GM23338 (cell line): ENCODE measurements at regions not wholly inside any gene's neighbourhood (a gene's known extent, or its start where the extent isn't known, plus 50 kb on each side); places are given as distances from the start of the nearest gene placed in this dataset.

Experiments
- ATAC-seq: fragments of 200-7000 bp; cut with Tn5 transposase; 3 replicates; pipeline ENCODE4 v1.9.1; 2020
- DNase-seq: peaks from one replicate; pipeline ENCODE4 v3.0.0-alpha.2; 2015; ENCODE audit warnings: low spot score
- H2AFZ ChIP-seq: fragments of 200-600 bp; sonication (generic); 2 replicates; pipeline ENCODE4 v1.8.0; 2016; ENCODE audit warnings: antibody characterized with exemption, mild to moderate bottlenecking, moderate library complexity
- H3F3A ChIP-seq: fragments of 200-600 bp; sonication (generic); replicated peaks from 2 replicates; pipeline ENCODE4 v1.8.0; 2017; ENCODE audit warnings: antibody characterized with exemption, mixed run types, low read depth
- H3K27ac ChIP-seq: fragments of 200-600 bp; sonication (generic); 2 replicates; pipeline ENCODE4 v1.6.1; 2016; ENCODE audit warnings: low read depth
- H3K27me3 ChIP-seq: fragments of 200-600 bp; sonication (generic); 2 replicates; pipeline ENCODE4 v1.8.0; 2016; ENCODE audit warnings: mild to moderate bottlenecking, mixed run types, moderate library complexity; ENCODE audit not compliant: insufficient read depth
- H3K36me3 ChIP-seq: fragments of 200-600 bp; sonication (generic); 2 replicates; pipeline ENCODE4 v1.8.0; 2016; ENCODE audit warnings: mild to moderate bottlenecking; ENCODE audit not compliant: insufficient read depth
- H3K4me1 ChIP-seq: fragments of 200-600 bp; sonication (generic); 2 replicates; pipeline ENCODE4 v1.8.0; 2016; ENCODE audit warnings: mild to moderate bottlenecking, moderate library complexity; ENCODE audit not compliant: insufficient read depth
- H3K4me2 ChIP-seq: fragments of 200-600 bp; sonication (generic); 2 replicates; pipeline ENCODE4 v1.7.1; 2017; ENCODE audit warnings: mixed run types
- H3K4me3 ChIP-seq: fragments of 200-600 bp; sonication (generic); 2 replicates; pipeline ENCODE4 v1.6.1; 2016; ENCODE audit warnings: mixed run types
- H3K79me2 ChIP-seq: fragments of 200-600 bp; sonication (generic); replicated peaks from 2 replicates; pipeline ENCODE4 v1.8.0; 2017; ENCODE audit warnings: mild to moderate bottlenecking; ENCODE audit not compliant: insufficient read depth
- H3K9me2 ChIP-seq: fragments of 200-600 bp; sonication (generic); 2 replicates; pipeline ENCODE4 v1.8.0; 2017; ENCODE audit not compliant: insufficient read depth
- H4K20me1 ChIP-seq: fragments of 200-600 bp; sonication (generic); replicated peaks from 2 replicates; pipeline ENCODE4 v1.8.0; 2017; ENCODE audit warnings: mild to moderate bottlenecking; ENCODE audit not compliant: insufficient read depth
- H3K27ac Mint-ChIP-seq: 2 replicates; pipeline ENCODE4 v1.8.0; 2020; ENCODE audit warnings: inconsistent platforms, mild to moderate bottlenecking, moderate library complexity, mixed read lengths
- H3K27me3 Mint-ChIP-seq: 3 replicates; pipeline ENCODE4 v1.8.0; 2022; ENCODE audit warnings: low read depth, mild to moderate bottlenecking, moderate library complexity, mixed read lengths, inconsistent platforms; ENCODE audit not compliant: insufficient read depth, poor library complexity
- H3K36me3 Mint-ChIP-seq: 3 replicates; pipeline ENCODE4 v1.8.0; 2021; ENCODE audit warnings: low read depth, mild to moderate bottlenecking, inconsistent platforms, moderate library complexity, mixed read lengths
- H3K4me1 Mint-ChIP-seq: 3 replicates; pipeline ENCODE4 v1.8.0; 2020; ENCODE audit warnings: mild to moderate bottlenecking, inconsistent platforms, mixed read lengths
- H3K4me3 Mint-ChIP-seq: 3 replicates; pipeline ENCODE4 v1.8.0; 2021; ENCODE audit warnings: moderate library complexity, mild to moderate bottlenecking, inconsistent platforms, mixed read lengths
- H3K9me3 Mint-ChIP-seq: 3 replicates; pipeline ENCODE4 v1.8.0; 2020; ENCODE audit warnings: moderate library complexity, mild to moderate bottlenecking, inconsistent platforms, mixed read lengths
- JUNB ChIP-seq: IDR thresholded peaks from one replicate; pipeline ENCODE4 v1.6.1; 2016; ENCODE audit warnings: antibody characterized with exemption; ENCODE audit not compliant: unreplicated experiment
- NANOG ChIP-seq: IDR thresholded peaks from 2 replicates; pipeline ENCODE4 v1.6.1; 2016; ENCODE audit warnings: antibody characterized with exemption, borderline replicate concordance
- REST ChIP-seq: IDR thresholded peaks from one replicate; pipeline ENCODE4 v1.6.1; 2018; ENCODE audit warnings: antibody characterized with exemption; ENCODE audit not compliant: unreplicated experiment
- ZNF114 ChIP-seq: fragments of 250-450 bp; sonication (Bioruptor Pico); IDR thresholded peaks from 2 replicates; pipeline ENCODE4 v1.5.0; 2020; ENCODE audit warnings: mild to moderate bottlenecking, moderate library complexity
- TF ChIP-seq, protein P1 (sequence below): fragments of 250-450 bp; sonication (Bioruptor Pico); IDR thresholded peaks from 2 replicates; pipeline ENCODE4 v1.5.0; 2020; ENCODE audit warnings: mild to moderate bottlenecking, moderate library complexity

- Histone ChIP-seq H4K20me1 (no peaks in the 10 kb centered on the region), H3K9me2 (no peaks in the 10 kb centered on the region), H2AFZ (no peak overlapping the region), H3K36me3 (no peaks in the 10 kb centered on the region), H3K27ac (no peak overlapping the region), H3K4me1 (no peaks in the 10 kb centered on the region), H3K4me2 (no peak overlapping the region), H3F3A (no peaks in the 10 kb centered on the region), H3K27me3 (no peaks in the 10 kb centered on the region), H3K79me2 (no peaks in the 10 kb centered on the region), H3K4me3 (no peak overlapping the region)
- H3K36me3 Mint-ChIP-seq, result no peaks in the 10 kb centered on the region
- H3K4me3 Mint-ChIP-seq, result no peak overlapping the region
- no peak overlapping the region for H3K27ac Mint-ChIP-seq
- no peaks in the 10 kb centered on the region for H3K27me3 Mint-ChIP-seq
- TF ChIP-seq ZNF114 (no peak), JUNB (no peak), NANOG (no peak), REST (no peak)
- TF ChIP-seq, protein P1, sequence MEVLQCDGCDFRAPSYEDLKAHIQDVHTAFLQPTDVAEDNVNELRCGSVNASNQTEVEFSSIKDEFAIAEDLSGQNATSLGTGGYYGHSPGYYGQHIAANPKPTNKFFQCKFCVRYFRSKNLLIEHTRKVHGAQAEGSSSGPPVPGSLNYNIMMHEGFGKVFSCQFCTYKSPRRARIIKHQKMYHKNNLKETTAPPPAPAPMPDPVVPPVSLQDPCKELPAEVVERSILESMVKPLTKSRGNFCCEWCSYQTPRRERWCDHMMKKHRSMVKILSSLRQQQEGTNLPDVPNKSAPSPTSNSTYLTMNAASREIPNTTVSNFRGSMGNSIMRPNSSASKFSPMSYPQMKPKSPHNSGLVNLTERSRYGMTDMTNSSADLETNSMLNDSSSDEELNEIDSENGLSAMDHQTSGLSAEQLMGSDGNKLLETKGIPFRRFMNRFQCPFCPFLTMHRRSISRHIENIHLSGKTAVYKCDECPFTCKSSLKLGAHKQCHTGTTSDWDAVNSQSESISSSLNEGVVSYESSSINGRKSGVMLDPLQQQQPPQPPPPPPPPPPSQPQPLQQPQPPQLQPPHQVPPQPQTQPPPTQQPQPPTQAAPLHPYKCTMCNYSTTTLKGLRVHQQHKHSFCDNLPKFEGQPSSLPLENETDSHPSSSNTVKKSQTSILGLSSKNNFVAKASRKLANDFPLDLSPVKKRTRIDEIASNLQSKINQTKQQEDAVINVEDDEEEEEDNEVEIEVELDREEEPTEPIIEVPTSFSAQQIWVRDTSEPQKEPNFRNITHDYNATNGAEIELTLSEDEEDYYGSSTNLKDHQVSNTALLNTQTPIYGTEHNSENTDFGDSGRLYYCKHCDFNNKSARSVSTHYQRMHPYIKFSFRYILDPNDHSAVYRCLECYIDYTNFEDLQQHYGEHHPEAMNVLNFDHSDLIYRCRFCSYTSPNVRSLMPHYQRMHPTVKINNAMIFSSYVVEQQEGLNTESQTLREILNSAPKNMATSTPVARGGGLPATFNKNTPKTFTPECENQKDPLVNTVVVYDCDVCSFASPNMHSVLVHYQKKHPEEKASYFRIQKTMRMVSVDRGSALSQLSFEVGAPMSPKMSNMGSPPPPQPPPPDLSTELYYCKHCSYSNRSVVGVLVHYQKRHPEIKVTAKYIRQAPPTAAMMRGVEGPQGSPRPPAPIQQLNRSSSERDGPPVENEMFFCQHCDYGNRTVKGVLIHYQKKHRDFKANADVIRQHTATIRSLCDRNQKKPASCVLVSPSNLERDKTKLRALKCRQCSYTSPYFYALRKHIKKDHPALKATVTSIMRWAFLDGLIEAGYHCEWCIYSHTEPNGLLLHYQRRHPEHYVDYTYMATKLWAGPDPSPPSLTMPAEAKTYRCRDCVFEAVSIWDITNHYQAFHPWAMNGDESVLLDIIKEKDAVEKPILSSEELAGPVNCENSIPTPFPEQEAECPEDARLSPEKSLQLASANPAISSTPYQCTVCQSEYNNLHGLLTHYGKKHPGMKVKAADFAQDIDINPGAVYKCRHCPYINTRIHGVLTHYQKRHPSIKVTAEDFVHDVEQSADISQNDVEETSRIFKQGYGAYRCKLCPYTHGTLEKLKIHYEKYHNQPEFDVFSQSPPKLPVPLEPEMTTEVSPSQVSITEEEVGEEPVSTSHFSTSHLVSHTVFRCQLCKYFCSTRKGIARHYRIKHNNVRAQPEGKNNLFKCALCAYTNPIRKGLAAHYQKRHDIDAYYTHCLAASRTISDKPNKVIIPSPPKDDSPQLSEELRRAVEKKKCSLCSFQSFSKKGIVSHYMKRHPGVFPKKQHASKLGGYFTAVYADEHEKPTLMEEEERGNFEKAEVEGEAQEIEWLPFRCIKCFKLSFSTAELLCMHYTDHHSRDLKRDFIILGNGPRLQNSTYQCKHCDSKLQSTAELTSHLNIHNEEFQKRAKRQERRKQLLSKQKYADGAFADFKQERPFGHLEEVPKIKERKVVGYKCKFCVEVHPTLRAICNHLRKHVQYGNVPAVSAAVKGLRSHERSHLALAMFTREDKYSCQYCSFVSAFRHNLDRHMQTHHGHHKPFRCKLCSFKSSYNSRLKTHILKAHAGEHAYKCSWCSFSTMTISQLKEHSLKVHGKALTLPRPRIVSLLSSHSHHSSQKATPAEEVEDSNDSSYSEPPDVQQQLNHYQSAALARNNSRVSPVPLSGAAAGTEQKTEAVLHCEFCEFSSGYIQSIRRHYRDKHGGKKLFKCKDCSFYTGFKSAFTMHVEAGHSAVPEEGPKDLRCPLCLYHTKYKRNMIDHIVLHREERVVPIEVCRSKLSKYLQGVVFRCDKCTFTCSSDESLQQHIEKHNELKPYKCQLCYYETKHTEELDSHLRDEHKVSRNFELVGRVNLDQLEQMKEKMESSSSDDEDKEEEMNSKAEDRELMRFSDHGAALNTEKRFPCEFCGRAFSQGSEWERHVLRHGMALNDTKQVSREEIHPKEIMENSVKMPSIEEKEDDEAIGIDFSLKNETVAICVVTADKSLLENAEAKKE (CRISPR knock-in tag), result no peak
- DNase-seq (no peak), ATAC-seq (no peak)
- H3K9me3 Mint-ChIP-seq, result no peaks in the 10 kb centered on the region
- peaks cover 5% of the 10 kb centered on the region for H3K4me1 Mint-ChIP-seq
Observed at GRCh38 chr4:123591875-123592274, 195.3 kb downstream of the SPRY1 start.
